ENCODE measurements at regions not wholly inside any gene's neighbourhood (a gene's known extent, or its start where the extent isn't known, plus 50 kb on each side); places are given as distances from the start of the nearest gene placed in this dataset.

DNA sequence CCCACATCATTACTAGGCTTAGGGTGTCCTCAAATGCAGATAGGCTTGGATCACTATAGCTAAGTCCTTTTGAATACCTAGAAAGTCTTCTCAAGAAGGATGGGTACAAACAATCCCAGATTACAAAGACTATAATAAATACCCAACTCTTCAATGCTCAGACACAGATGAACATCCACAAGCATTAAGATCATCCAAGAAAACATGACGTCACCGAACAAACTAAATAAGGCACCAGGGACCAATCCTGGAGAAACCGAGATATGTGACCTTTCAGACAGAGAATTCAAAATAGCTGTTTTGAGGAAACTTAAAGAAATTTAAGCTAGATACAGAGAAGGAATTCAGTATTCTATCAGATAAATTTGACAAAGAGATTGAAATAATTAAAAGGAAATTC is 108.0 kb upstream of the PLPP4 start:
- Histone ChIP-seq H3K9me3 (ENCODE audit: severe bottlenecking) (peaks cover 4% of the 10 kb centered on the region), H3K36me3 (no peaks in the 10 kb centered on the region), H3K27me3 (ENCODE audit: insufficient read depth, low read depth, severe bottlenecking) (no peaks in the 10 kb centered on the region), H3K27ac (no peak overlapping the region), H3K4me3 (ENCODE audit: low read depth, low read length) (no peak overlapping the region)
- no peak for TF ChIP-seq CTCF (IDR thresholded peaks at IDR 0.05; ENCODE audit: low read depth, low read length)
- no peak for DNase-seq

GRCh38 chr10:120355425-120355824 is 101.6 kb upstream of the PLPP4 start:
- Histone ChIP-seq H3K27ac (no peak overlapping the region), H3K36me3 (no peaks in the 10 kb centered on the region), H3K27me3 (ENCODE audit: insufficient read depth, low read depth, severe bottlenecking) (no peaks in the 10 kb centered on the region), H3K4me3 (ENCODE audit: low read depth, low read length) (no peak overlapping the region), H3K9me3 (ENCODE audit: severe bottlenecking) (peaks cover 4% of the 10 kb centered on the region)
- no peak for TF ChIP-seq CTCF (IDR thresholded peaks at IDR 0.05; ENCODE audit: low read depth, low read length)
- no peak for DNase-seq

DNA sequence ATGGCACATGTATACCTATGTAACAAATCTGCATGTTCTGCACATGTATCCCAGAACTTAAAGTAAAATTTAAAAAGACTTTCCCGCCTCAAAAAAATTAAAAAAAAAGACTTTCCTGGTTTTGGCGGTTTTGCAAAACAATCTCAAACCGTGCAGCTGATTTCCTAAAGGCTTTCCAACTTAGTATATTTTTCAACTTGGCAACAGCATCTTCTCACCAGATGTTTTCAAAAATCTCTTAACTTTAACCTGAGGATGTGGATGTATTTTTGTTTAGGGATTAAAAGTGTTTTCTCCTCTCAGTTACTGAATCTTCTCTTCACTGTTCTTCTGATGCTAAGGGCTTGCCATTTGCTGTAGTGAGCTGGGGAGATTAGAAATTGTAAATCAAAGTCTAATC is 96.5 kb upstream of the PLPP4 start:
- DNase-seq: no peak
- no peak for TF ChIP-seq CTCF (IDR thresholded peaks at IDR 0.05; ENCODE audit: low read depth, low read length)
- no peak overlapping the region for H3K27ac ChIP-seq
- H3K4me3 ChIP-seq (ENCODE audit: low read depth, low read length): no peak overlapping the region
- H3K27me3 ChIP-seq (ENCODE audit: insufficient read depth, low read depth, severe bottlenecking): no peaks in the 10 kb centered on the region
- no peaks in the 10 kb centered on the region for H3K9me3 ChIP-seq (ENCODE audit: severe bottlenecking)
- H3K36me3 ChIP-seq: no peaks in the 10 kb centered on the region

DNA sequence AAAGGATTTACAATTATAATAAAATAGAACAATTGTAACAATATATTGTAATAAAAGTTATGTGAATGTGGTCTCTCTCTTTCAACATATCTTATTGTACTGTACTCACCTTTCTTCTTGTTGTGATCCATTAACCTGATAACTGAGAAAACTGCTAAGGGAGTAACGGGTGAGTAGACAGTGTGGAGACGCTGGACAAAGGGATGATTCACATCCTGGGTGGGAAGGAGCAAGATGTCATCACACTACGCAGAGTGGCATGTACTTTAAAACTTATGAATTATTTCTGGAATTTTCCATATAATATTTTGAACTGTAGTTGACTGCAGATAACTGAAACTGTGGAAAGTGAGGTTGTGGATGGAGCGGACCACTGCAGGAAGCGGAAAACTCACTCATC is 91.2 kb upstream of the PLPP4 start:
- Histone ChIP-seq H3K27me3 (ENCODE audit: insufficient read depth, low read depth, severe bottlenecking) (no peaks in the 10 kb centered on the region), H3K4me3 (ENCODE audit: low read depth, low read length) (no peak overlapping the region), H3K27ac (no peak overlapping the region), H3K9me3 (ENCODE audit: severe bottlenecking) (no peaks in the 10 kb centered on the region), H3K36me3 (no peaks in the 10 kb centered on the region)
- DNase-seq: no peak
- TF ChIP-seq CTCF (IDR thresholded peaks at IDR 0.05; ENCODE audit: low read depth, low read length): no peak

DNA sequence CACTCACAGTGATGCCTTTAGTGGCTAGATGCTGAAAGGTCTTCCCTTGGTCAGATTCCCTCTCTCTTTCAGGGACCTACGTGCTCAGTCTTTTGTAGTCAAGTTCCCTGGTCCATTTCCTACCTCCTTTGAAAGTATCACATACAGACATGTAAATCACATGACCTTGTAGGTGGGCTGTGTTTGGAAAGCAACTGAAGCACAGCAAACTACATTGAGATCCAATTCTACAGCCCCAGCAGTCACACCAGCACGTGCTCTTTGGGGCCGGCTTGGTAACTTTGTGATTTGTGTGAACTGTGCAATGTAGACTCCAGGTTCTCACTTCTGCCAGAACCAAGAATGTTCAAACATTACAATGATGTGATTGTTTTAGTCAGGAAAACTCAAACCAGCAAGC is 89.7 kb upstream of the PLPP4 start:
- Histone ChIP-seq H3K27ac (no peak overlapping the region), H3K36me3 (no peaks in the 10 kb centered on the region), H3K4me3 (ENCODE audit: low read depth, low read length) (no peak overlapping the region), H3K9me3 (ENCODE audit: severe bottlenecking) (no peaks in the 10 kb centered on the region), H3K27me3 (ENCODE audit: insufficient read depth, low read depth, severe bottlenecking) (no peaks in the 10 kb centered on the region)
- DNase-seq: no peak
- no peak for TF ChIP-seq CTCF (IDR thresholded peaks at IDR 0.05; ENCODE audit: low read depth, low read length)

DNA sequence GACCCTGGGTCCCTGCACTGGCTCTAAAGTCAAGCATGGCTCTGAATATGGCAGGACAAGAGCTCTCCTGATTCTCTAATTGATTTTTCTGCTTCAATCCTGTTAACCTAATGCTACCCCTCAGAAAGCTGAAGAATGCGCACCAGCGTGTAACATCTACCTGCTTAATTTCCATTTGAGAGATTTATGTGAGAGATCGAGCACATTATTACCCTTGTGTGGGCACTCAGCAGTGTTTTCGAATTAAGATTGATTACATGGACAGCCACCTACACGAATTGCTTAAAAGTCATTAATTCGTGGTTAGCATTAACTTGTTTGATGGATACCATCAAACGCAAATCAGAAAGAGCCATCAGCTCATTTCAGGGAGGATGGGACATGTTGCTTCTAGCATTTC is 88.7 kb upstream of the PLPP4 start:
- H3K27me3 ChIP-seq (ENCODE audit: insufficient read depth, low read depth, severe bottlenecking): no peaks in the 10 kb centered on the region
- no peak overlapping the region for H3K27ac ChIP-seq
- no peak for TF ChIP-seq CTCF (IDR thresholded peaks at IDR 0.05; ENCODE audit: low read depth, low read length)
- H3K36me3 ChIP-seq: no peaks in the 10 kb centered on the region
- no peak overlapping the region for H3K4me3 ChIP-seq (ENCODE audit: low read depth, low read length)
- no peaks in the 10 kb centered on the region for H3K9me3 ChIP-seq (ENCODE audit: severe bottlenecking)
- DNase-seq: no peak

All from WERI-Rb-1 (cell line).